ENCODE measurements at regions not wholly inside any gene's neighbourhood (a gene's known extent, or its start where the extent isn't known, plus 50 kb on each side); places are given as distances from the start of the nearest gene placed in this dataset.

- TF ChIP-seq CTCF (IDR thresholded peaks at IDR 0.05; ENCODE audit: low read depth, low read length) = no peak
- H3K4me1 ChIP-seq (ENCODE audit: low read depth) = no peaks in the 10 kb centered on the region
- no peaks in the 10 kb centered on the region for H3K36me3 ChIP-seq
- no peak overlapping the region for H3K4me3 ChIP-seq
- H3K27ac ChIP-seq = no peak overlapping the region
- peak in 1 of 2 donors; percentile 50 for DNase-seq (ENCODE audit: low read depth in 1 of 2, low spot score in 1 of 2)
- no peaks in the 10 kb centered on the region for H3K27me3 ChIP-seq
- H3K9me3 ChIP-seq (ENCODE audit: low read depth) = no peaks in the 10 kb centered on the region
These were observed 53.7 kb upstream of the TANC1 start for GRCh38 chr2:158914731-158915130.

DNA sequence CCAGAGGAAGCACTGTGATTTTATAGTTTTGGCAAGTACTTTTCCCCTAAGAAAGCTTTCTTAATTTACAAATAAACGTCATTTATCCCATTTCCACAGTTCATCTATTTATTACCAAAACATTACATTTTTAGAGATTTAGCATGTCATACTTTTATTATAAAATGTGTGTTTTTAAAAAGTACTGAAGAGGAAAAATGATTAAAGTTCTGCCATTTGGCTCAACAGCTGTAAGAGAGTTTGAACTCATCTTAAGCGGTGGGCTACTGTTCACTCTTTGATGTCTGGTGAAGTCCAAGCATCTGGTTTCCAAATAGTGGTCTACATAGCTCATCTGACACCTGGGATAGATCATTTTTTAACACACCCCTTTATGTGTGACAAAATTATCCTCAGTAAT is 51.3 kb upstream of the TANC1 start:
- TF ChIP-seq CTCF (IDR thresholded peaks at IDR 0.05; ENCODE audit: low read depth, low read length) = no peak
- DNase-seq (ENCODE audit: low read depth in 1 of 2, low spot score in 1 of 2) = no peak
- Histone ChIP-seq H3K27me3 (no peaks in the 10 kb centered on the region), H3K4me1 (ENCODE audit: low read depth) (no peaks in the 10 kb centered on the region), H3K36me3 (no peaks in the 10 kb centered on the region), H3K4me3 (no peak overlapping the region), H3K9me3 (ENCODE audit: low read depth) (no peaks in the 10 kb centered on the region), H3K27ac (no peak overlapping the region)

GRCh38 chr2:158918452-158918851 is 50.0 kb upstream of the TANC1 start:
- H3K9me3 ChIP-seq (ENCODE audit: low read depth) = no peaks in the 10 kb centered on the region
- no peak for TF ChIP-seq CTCF (IDR thresholded peaks at IDR 0.05; ENCODE audit: low read depth, low read length)
- H3K4me3 ChIP-seq = no peak overlapping the region
- no peak for DNase-seq (ENCODE audit: low read depth in 1 of 2, low spot score in 1 of 2)
- H3K27ac ChIP-seq = no peak overlapping the region
- no peaks in the 10 kb centered on the region for H3K27me3 ChIP-seq
- no peaks in the 10 kb centered on the region for H3K36me3 ChIP-seq
- H3K4me1 ChIP-seq (ENCODE audit: low read depth) = no peaks in the 10 kb centered on the region

All from cardiac muscle cell (in vitro differentiated cells and primary cell).